Stimulated activated CD8-positive, alpha-beta memory T cell treated with anti-CD3 and anti-CD28 coated beads, Interleukin-12 subunit alpha, Interleukin-12 subunit beta, amount 100 ng/mL, for 4 hours (primary cell): ENCODE measurements at regions not wholly inside any gene's neighbourhood (a gene's known extent, or its start where the extent isn't known, plus 50 kb on each side); places are given as distances from the start of the nearest gene placed in this dataset.
"Not testable (repeated sequence)": the region's sequence is repeated elsewhere in the genome, so short reads cannot be mapped to it uniquely, and the experiment has no call there.

Experiments used
- DNase-seq: peaks from one replicate; pipeline ENCODE4 v3.0.0-alpha.2; 2020; ENCODE audit warnings: low read depth

DNA sequence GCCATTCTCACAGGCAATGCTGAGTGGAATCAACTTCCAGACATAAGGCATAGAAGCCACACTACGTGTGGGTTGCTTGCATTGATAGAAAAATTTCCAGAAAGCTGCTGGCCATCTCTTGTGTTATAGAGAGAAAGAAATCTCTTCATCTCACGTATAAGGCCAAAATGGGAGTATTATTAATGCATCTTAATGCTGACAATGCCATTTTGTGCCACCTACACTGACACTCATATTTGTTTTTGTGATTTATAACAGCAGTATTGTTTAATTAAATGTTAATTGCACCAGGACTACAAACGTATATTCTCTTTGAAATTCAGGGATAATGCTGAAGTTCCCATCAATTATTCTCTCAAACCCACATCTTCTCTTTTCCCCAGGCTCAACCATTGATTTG lies 56.1 kb upstream of the TMEM132D start:
- no peak for DNase-seq

DNA sequence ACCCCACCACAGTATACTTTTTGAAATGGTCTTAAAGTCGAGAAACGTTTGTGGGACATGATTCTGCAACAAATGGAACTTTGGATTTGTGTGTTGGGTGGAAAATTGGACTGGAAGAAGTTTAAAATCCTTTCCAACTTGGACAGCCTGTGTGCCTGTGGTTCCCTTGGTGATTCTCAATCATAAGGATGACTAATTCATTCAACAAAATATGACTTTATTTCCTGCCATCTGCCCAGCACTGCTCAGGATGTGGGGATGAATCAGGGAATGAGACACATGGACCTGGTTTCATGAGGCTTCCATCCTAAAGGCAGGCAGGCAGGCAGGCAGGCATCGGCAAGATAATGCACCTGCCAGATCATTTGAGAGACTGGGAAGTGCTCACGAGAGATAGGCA lies 57.3 kb upstream of the TMEM132D start:
- no peak for DNase-seq

- DNase-seq: no peak
These were observed 58.0 kb upstream of the TMEM132D start for GRCh38 chr12:129961856-129962255.

DNA sequence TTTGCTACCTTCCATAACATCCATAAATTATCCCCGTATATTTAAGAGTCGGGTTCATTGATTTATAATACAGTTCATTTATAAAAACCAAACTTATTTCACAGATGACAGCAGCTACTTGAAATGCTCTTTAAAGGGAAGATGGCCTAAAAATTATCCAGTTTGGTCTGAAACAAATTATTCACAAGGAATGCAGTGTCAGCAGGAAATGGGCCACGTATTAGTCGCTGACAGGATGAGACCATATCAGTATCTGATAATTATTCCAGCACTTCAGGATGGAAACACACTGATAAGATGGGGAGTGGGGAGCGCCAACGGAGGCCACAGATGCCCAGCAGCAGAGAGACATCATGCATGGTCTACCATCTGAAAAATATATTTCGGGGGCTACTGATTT lies 60.5 kb upstream of the TMEM132D start:
- no peak for DNase-seq

- no peak for DNase-seq
These were observed 61.1 kb upstream of the TMEM132D start for GRCh38 chr12:129964826-129965457.

- no peak for DNase-seq
These were observed 62.5 kb upstream of the TMEM132D start for GRCh38 chr12:129966146-129966995.

DNA sequence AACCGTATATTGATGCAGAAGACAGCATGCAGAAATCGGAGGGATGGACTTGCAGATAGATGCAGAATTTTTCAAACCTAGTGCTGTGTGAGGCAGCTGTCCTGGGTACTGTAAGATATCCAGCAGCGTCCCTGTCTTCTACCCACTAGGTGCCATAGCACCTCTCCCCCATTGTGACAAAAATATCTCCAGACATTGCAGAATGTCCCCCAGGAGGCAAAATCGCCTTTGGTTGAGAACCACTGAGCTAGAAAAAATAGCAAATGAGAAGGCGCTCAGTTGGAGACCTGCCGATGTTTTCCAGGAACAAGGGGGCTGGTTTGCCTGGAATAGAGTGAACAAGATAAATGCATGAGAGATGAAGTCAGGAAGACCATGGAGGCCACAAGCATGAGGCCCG lies 67.9 kb upstream of the TMEM132D start:
- DNase-seq: no peak

GRCh38 chr12:129973236-129973961 lies 69.6 kb upstream of the TMEM132D start:
- no peak for DNase-seq

DNA sequence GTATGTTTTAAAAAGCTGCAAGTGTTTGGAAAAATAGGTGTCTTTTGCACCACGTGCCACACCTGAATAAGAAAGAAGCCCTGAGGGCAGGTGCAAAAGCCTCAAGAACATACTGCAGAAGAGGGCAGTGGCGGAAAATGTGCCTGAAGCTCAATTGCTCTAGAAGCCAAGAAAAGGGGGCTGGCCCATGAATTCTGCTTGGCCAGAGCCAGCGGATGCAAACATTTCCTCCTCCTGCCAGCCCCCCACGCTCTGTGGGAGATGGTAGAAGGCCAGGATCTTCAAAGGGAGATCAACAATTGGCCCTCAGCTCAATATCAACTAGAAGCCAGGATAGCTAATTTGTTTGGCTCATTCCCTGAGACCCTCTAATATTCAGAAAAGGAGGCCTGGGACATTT lies 80.3 kb upstream of the TMEM132D start:
- no peak for DNase-seq

GRCh38 chr12:129987841-129988240 lies 84.0 kb upstream of the TMEM132D start:
- no peak for DNase-seq

DNA sequence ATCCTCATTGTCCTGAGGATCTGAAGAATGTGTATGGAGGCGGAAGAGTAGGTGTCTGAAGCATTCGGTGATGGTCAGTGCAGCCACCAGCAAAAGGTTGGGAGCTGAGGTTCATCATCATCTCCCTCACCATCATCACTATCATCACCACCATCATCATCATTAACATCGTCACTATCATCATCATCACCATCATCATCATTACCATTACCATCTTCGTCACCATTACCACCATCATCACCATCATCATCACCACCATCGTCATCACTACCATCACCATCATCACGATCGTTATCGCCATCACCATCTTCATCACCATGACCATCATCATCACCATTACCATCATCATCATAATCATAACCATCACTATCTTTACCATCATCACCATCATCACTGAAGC lies 90.8 kb upstream of the TMEM132D start:
- DNase-seq: no peak

DNA sequence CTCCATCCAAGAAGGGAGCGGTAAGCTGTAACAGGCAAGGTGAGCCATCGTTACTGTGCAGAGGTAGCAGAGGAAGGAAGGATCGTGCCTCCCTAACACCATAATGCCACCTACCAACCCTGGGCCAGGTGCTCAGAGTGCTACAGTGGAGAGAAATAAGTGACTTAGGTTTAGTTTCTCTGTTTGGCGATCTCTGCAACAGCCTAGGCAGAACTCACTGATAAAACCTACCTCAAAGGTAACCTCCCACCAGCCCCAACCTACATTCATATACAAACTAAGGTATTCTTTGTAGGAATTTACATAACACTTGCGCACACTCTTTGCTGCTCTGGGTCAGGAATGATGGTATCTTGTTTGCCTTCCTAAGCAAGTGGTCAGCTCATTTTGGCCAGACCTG lies 93.4 kb upstream of the TMEM132D start:
- DNase-seq: no peak

- DNase-seq: not testable (repeated sequence)
These were observed 100.6 kb upstream of the TMEM132D start for GRCh38 chr12:130004310-130004877.

- no peak for DNase-seq
These were observed 103.9 kb upstream of the TMEM132D start for GRCh38 chr12:130007771-130008170.

GRCh38 chr12:130008241-130008640 lies 104.4 kb upstream of the TMEM132D start:
- DNase-seq: no peak

- DNase-seq: no peak
These were observed 106.1 kb upstream of the TMEM132D start for GRCh38 chr12:130009961-130010360.

DNA sequence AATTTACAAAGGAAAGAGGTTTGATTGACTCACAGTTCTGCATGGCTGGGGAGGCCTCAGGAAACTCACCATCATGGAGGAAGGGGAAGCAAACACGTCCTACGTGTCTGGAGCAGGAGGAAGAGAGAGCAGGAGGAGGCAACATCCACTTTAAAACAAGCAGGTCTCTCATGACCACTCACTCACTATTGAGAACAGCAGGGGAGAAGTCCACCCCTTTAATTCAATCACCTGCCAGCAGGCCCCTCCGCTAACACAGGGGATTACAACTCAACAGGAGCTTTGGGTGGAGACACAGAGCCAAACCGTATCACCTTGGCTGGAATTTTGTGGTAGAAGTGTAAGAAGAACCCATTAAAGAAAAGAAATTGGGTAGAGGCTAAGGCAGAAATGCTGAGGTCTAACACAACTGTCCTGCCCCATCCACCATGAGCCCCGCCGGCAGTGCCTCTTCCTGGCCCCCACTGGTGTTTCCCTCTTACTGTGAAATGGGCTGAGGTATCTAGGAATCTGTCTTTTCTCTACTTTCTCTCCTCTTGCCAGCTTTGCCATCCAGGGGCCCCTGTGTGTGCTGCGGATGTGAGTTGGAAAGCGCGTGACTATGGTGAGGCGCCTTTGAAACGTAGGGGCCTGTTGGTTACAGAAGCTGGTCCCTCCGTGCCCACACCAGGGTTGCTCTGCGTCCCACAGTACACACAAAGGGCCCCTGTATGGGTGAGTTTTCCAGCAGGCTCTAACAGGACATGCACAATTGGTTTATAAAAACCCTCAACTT lies 108.0 kb upstream of the TMEM132D start:
- DNase-seq: no peak

GRCh38 chr12:130013771-130014484 lies 110.1 kb upstream of the TMEM132D start:
- no peak for DNase-seq

DNA sequence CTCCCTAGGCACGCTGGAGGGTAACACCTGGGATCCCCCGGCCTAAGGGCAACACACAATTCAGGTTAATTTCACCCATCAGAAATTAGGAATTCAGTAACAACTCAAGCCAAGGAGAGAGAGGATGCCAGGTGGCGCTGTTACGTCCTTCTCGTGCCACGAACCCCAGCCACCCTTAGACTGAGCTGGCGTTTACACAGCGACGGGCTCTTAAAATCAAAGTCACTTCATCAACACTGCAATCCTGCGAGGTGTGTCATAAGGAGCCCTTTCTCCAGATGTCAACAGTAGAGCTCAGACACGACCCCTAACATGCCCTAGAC lies 110.6 kb upstream of the TMEM132D start:
- no peak for DNase-seq

GRCh38 chr12:130016194-130016593 lies 112.4 kb upstream of the TMEM132D start:
- no peak for DNase-seq

DNA sequence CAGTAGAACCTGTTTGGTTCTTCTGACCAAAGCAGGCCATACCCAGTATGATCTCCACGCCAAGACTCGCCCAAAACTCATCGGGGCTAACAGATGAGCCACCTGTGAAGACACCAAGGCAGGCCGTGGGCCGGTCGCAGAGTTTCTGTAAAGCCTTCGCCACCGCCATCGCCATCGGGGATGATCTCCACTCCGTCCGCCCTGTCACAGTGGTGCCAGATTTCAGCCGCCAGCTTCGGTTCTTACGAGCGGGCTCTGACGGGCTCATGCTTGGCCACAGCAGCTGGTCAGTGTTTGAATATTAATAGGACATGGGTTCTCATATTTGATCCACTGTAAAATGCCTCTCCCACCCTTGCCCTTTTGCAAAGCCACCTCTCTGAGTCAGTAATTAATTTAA lies 113.2 kb upstream of the TMEM132D start:
- DNase-seq: no peak
